Hepatocyte (in vitro differentiated cells): ENCODE measurements at regions not wholly inside any gene's neighbourhood (a gene's known extent, or its start where the extent isn't known, plus 50 kb on each side); places are given as distances from the start of the nearest gene placed in this dataset.

Experiments used
- EZH2 ChIP-seq: fragments of 200-600 bp; sonication (generic); IDR thresholded peaks from 2 replicates; pipeline ENCODE4 v1.6.1; 2016; ENCODE audit warnings: antibody characterized with exemption, mild to moderate bottlenecking, borderline replicate concordance
- TF ChIP-seq, protein P1 (sequence below): fragments of 200-600 bp; sonication (generic); IDR thresholded peaks from 2 replicates; pipeline ENCODE4 v1.5.1; 2016; ENCODE audit warnings: antibody characterized with exemption, mild to moderate bottlenecking; ENCODE audit not compliant: poor library complexity

- TF ChIP-seq, protein P1, sequence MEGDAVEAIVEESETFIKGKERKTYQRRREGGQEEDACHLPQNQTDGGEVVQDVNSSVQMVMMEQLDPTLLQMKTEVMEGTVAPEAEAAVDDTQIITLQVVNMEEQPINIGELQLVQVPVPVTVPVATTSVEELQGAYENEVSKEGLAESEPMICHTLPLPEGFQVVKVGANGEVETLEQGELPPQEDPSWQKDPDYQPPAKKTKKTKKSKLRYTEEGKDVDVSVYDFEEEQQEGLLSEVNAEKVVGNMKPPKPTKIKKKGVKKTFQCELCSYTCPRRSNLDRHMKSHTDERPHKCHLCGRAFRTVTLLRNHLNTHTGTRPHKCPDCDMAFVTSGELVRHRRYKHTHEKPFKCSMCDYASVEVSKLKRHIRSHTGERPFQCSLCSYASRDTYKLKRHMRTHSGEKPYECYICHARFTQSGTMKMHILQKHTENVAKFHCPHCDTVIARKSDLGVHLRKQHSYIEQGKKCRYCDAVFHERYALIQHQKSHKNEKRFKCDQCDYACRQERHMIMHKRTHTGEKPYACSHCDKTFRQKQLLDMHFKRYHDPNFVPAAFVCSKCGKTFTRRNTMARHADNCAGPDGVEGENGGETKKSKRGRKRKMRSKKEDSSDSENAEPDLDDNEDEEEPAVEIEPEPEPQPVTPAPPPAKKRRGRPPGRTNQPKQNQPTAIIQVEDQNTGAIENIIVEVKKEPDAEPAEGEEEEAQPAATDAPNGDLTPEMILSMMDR, result no peak
- TF ChIP-seq EZH2, result no peak
Observed at GRCh38 chr10:43824934-43825333, 176.3 kb upstream of the ZNF32 start.
